DND-41 (cell line): ENCODE measurements at regions not wholly inside any gene's neighbourhood (a gene's known extent, or its start where the extent isn't known, plus 50 kb on each side); places are given as distances from the start of the nearest gene placed in this dataset.

Experiments
- ATAC-seq: fragments of 200-7000 bp; cut with Tn5 transposase; 3 replicates; pipeline ENCODE4 v1.9.1; 2021; ENCODE audit warnings: low read depth; ENCODE audit not compliant: insufficient read depth
- DNase-seq: peaks from one replicate; pipeline ENCODE4 v3.0.0-alpha.2; 2020
- H2AFZ ChIP-seq: 2 replicates; pipeline ENCODE4 v1.6.0; 2012; ENCODE audit warnings: low read depth, low read length
- H3K27ac ChIP-seq: 2 replicates; pipeline ENCODE4 v1.5.1; 2012; ENCODE audit warnings: low read length, inconsistent platforms
- H3K27me3 ChIP-seq: fragments of 200-600 bp; sonication (generic); 2 replicates; pipeline ENCODE4 v1.6.0; 2012; ENCODE audit warnings: low read length, mild to moderate bottlenecking, inconsistent platforms; ENCODE audit not compliant: insufficient read depth, poor library complexity
- H3K36me3 ChIP-seq: 2 replicates; pipeline ENCODE4 v1.5.1; 2012; ENCODE audit warnings: low read length, inconsistent platforms; ENCODE audit not compliant: insufficient read depth
- H3K4me1 ChIP-seq: 2 replicates; pipeline ENCODE4 v1.5.1; 2012; ENCODE audit warnings: mild to moderate bottlenecking, low read length; ENCODE audit not compliant: insufficient read depth
- H3K4me2 ChIP-seq: 2 replicates; pipeline ENCODE4 v1.6.0; 2012; ENCODE audit warnings: mild to moderate bottlenecking, moderate library complexity, low read length, inconsistent platforms; ENCODE audit not compliant: insufficient read depth
- H3K4me3 ChIP-seq, 2 experiments: fragments of 200-600 bp in 1 of 2; shearing (Covaris generic) in 1 of 2; 2 replicates each; pipeline ENCODE4 v1.5.1; 2012 to 2016; ENCODE audit warnings: inconsistent platforms in 2 of 2, low read length in 2 of 2, mild to moderate bottlenecking in 2 of 2, low read depth in 1 of 2, moderate library complexity in 1 of 2
- H3K79me2 ChIP-seq: 2 replicates; pipeline ENCODE4 v1.6.0; 2012; ENCODE audit warnings: low read length, inconsistent platforms; ENCODE audit not compliant: insufficient read depth
- H3K9ac ChIP-seq: 2 replicates; pipeline ENCODE4 v1.6.0; 2012; ENCODE audit warnings: low read depth, mild to moderate bottlenecking, inconsistent platforms, low read length, moderate library complexity
- H3K9me3 ChIP-seq: 2 replicates; pipeline ENCODE4 v1.5.1; 2012; ENCODE audit warnings: low read length, moderate library complexity, mild to moderate bottlenecking, inconsistent platforms; ENCODE audit not compliant: insufficient read depth, severe bottlenecking
- H4K20me1 ChIP-seq: 2 replicates; pipeline ENCODE4 v1.6.0; 2012; ENCODE audit warnings: low read length; ENCODE audit not compliant: insufficient read depth
- EZH2 ChIP-seq: IDR thresholded peaks from 3 replicates; pipeline ENCODE4 v1.6.1; 2012; ENCODE audit warnings: borderline replicate concordance, low read depth, mild to moderate bottlenecking, moderate library complexity, low read length, inconsistent platforms; ENCODE audit not compliant: severe bottlenecking
- TF ChIP-seq, protein P1 (sequence below): IDR thresholded peaks from 2 replicates; pipeline ENCODE4 v1.5.1; 2012; ENCODE audit warnings: borderline replicate concordance, low read length, moderate library complexity, mild to moderate bottlenecking; ENCODE audit not compliant: poor library complexity, severe bottlenecking; ENCODE audit errors: extremely low read depth

DNA sequence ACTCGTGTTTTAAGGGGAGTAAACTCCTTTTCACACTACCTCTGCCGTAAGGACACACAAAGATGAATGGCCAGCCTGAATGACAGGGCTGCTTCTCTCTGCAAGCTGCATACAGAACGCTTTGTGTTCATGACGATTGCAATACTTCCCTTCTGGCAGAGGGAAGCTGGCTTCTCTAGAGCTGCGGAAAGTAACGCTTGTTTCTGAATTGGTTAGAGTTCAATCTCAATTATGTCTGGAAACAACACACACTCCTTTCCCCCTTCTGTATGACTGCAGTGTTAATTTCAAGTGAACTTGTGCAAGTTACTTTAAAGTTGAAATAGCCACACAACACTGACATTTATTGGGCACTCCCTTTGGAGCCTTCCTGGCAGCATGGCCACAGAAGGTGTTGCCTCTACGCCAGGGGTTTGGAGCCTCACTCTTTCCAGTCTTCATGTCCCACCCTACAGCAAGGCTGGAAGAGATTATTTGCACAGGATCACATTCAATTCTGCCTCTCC is 242.6 kb downstream of the NDFIP2 start:
- no peak overlapping the region for H2AFZ ChIP-seq
- no peaks in the 10 kb centered on the region for H4K20me1 ChIP-seq
- H3K4me3 ChIP-seq: no peak overlapping the region
- TF ChIP-seq EZH2: no peak
- TF ChIP-seq, protein P1, sequence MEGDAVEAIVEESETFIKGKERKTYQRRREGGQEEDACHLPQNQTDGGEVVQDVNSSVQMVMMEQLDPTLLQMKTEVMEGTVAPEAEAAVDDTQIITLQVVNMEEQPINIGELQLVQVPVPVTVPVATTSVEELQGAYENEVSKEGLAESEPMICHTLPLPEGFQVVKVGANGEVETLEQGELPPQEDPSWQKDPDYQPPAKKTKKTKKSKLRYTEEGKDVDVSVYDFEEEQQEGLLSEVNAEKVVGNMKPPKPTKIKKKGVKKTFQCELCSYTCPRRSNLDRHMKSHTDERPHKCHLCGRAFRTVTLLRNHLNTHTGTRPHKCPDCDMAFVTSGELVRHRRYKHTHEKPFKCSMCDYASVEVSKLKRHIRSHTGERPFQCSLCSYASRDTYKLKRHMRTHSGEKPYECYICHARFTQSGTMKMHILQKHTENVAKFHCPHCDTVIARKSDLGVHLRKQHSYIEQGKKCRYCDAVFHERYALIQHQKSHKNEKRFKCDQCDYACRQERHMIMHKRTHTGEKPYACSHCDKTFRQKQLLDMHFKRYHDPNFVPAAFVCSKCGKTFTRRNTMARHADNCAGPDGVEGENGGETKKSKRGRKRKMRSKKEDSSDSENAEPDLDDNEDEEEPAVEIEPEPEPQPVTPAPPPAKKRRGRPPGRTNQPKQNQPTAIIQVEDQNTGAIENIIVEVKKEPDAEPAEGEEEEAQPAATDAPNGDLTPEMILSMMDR: no peak
- no peak for ATAC-seq
- no peak overlapping the region for H3K4me2 ChIP-seq
- H3K9ac ChIP-seq: no peak overlapping the region
- no peak overlapping the region for H3K27ac ChIP-seq
- H3K79me2 ChIP-seq: no peaks in the 10 kb centered on the region
- H3K9me3 ChIP-seq: no peaks in the 10 kb centered on the region
- no peak for DNase-seq
- no peaks in the 10 kb centered on the region for H3K36me3 ChIP-seq
- no peaks in the 10 kb centered on the region for H3K4me1 ChIP-seq
- peaks cover 7% of the 10 kb centered on the region for H3K27me3 ChIP-seq

DNA sequence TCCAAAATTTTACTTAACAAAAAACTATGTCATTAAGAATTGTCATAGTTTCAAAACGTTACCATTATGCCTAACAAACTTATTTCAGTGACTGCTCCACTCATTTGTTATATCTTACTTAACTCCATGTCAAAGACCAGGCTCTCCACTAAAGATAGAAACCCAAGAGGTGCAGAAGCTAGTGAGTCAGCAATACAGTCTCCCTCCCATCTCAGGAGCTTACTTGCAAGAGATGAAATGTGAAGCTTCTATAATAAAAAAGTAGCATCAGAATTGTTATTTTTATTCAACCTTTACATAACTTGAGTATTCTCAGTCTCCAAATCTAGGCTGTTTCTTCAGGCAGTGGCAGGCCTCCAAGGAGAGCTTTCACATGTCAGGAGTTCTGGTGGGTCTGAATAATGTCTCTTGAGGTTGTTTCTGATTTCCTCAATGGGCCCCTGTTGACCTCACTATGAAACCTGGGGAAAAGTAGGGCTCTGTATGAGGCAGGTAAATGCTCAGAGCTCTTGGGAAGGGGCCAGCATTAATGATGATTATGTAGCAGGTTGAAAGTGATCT is 242.0 kb downstream of the NDFIP2 start:
- H3K27ac ChIP-seq: no peak overlapping the region
- H4K20me1 ChIP-seq: no peaks in the 10 kb centered on the region
- no peak overlapping the region for H2AFZ ChIP-seq
- TF ChIP-seq, protein P1: no peak
- TF ChIP-seq EZH2: no peak
- H3K9ac ChIP-seq: no peak overlapping the region
- no peaks in the 10 kb centered on the region for H3K79me2 ChIP-seq
- ATAC-seq (no peak), DNase-seq (no peak)
- no peaks in the 10 kb centered on the region for H3K4me1 ChIP-seq
- peaks cover 7% of the 10 kb centered on the region for H3K27me3 ChIP-seq
- H3K4me3 ChIP-seq: no peak overlapping the region
- H3K4me2 ChIP-seq: no peak overlapping the region
- H3K36me3 ChIP-seq: no peaks in the 10 kb centered on the region
- no peaks in the 10 kb centered on the region for H3K9me3 ChIP-seq

DNA sequence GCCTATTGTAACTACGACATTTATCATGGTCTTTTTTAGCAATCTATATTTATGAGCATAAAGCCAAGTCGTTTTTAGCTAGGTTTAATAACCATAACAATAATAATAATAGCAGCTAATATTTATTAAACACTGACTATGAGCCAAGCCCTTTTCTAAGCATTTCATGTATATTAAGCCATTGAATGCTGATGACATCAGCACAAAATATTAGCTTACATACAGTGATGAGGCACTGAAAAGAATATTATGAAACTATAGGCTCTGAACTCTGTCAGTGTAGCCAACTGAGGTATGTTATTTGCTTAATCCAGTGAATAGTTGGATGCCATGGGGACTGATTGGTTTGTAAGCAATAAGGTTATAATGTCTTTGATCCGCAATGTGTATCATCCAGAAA is 235.2 kb downstream of the NDFIP2 start:
- Histone ChIP-seq H3K79me2 (no peaks in the 10 kb centered on the region), H3K36me3 (no peaks in the 10 kb centered on the region), H3K27ac (no peak overlapping the region), H3K27me3 (peaks cover 3% of the 10 kb centered on the region), H3K4me1 (no peaks in the 10 kb centered on the region), H3K4me2 (no peak overlapping the region), H3K9ac (no peak overlapping the region), H4K20me1 (no peaks in the 10 kb centered on the region), H3K9me3 (no peaks in the 10 kb centered on the region), H3K4me3 (no peak overlapping the region), H2AFZ (no peak overlapping the region)
- DNase-seq: no peak
- no peak for ATAC-seq
- TF ChIP-seq, protein P1: no peak
- TF ChIP-seq EZH2: no peak
